SH-SY5Y (cell line): ENCODE measurements at regions not wholly inside any gene's neighbourhood (a gene's known extent, or its start where the extent isn't known, plus 50 kb on each side); places are given as distances from the start of the nearest gene placed in this dataset.

Source experiments
- GATA2 ChIP-seq: IDR thresholded peaks from 2 replicates; pipeline ENCODE4 v1.6.1; 2011; ENCODE audit warnings: mild to moderate bottlenecking, low read depth, low read length
- GATA3 ChIP-seq: IDR thresholded peaks from 2 replicates; pipeline ENCODE4 v1.6.1; 2011; ENCODE audit warnings: low read depth, mild to moderate bottlenecking, low read length, moderate library complexity

- no peak for TF ChIP-seq GATA3
- TF ChIP-seq GATA2: no peak
Measured at GRCh38 chr2:78383576-78383975, 641.9 kb upstream of the REG3G start.
